Breast epithelium (tissue), 4 donors: ENCODE measurements at regions not wholly inside any gene's neighbourhood (a gene's known extent, or its start where the extent isn't known, plus 50 kb on each side); places are given as distances from the start of the nearest gene placed in this dataset.
"Not testable (repeated sequence)": the region's sequence is repeated elsewhere in the genome, so short reads cannot be mapped to it uniquely, and the experiment has no call there.

ENCODE experiments used
- DNase-seq, 2 donors: peaks; one replicate each; pipeline ENCODE4 v3.0.0-alpha.2; 2019; ENCODE audit warnings: low spot score in 2 of 2
- H3K27ac ChIP-seq, 2 donors: fragments of 200-600 bp; sonication (generic) in 1 of 2; one replicate each; pipeline ENCODE4 v1.5.1; 2016 to 2019; ENCODE audit warnings: mild to moderate bottlenecking in 1 of 2
- H3K27me3 ChIP-seq, 2 donors: fragments of 200-600 bp; sonication (generic) in 1 of 2; one replicate each; pipeline versions ENCODE4 v1.5.1 to v1.6.0; 2017 to 2019; ENCODE audit warnings: control low read depth in 1 of 2, mild to moderate bottlenecking in 1 of 2
- H3K36me3 ChIP-seq: fragments of 200-600 bp; one replicate; pipeline ENCODE4 v1.5.1; 2019
- H3K4me1 ChIP-seq, 2 donors: fragments of 200-600 bp; sonication (generic); one replicate each; pipeline ENCODE4 v1.5.1; 2016 to 2019; ENCODE audit warnings: control low read depth in 1 of 2
- H3K4me3 ChIP-seq, 3 donors: fragments of 200-600 bp; sonication (generic); 1 replicate in 2 of 3; 2 replicates in 1 of 3; pipeline ENCODE4 v1.5.1; 2016 to 2019; ENCODE audit warnings: mild to moderate bottlenecking in 3 of 3, moderate library complexity in 2 of 3
- H3K9me3 ChIP-seq, 2 donors: fragments of 200-600 bp; sonication (generic) in 1 of 2; one replicate each; pipeline ENCODE4 v1.5.1; 2016 to 2019; ENCODE audit warnings: control low read depth in 1 of 2
- POLR2A ChIP-seq: fragments of 450-650 bp; IDR thresholded peaks from one replicate; pipeline ENCODE4 v1.6.1; 2016; ENCODE audit warnings: antibody characterized with exemption, mild to moderate bottlenecking, moderate library complexity
- POLR2AphosphoS5 ChIP-seq, 3 donors: sonication (generic); formaldehyde crosslinking; IDR thresholded peaks; one replicate each; pipeline ENCODE4 v1.6.1; 2017; ENCODE audit warnings: antibody characterized with exemption in 3 of 3
- intact Hi-C: fragments of 100-400 bp; cut with DNase I; formaldehyde crosslinking; loops from one replicate; pipeline ENCODE4 v1.15.1; 2023; ENCODE audit warnings: low total_unique reads
- TF ChIP-seq, protein P1 (sequence below), 3 donors: fragments of 450-650 bp; IDR thresholded peaks; one replicate each; pipeline ENCODE4 v1.5.1; 2016 to 2017; ENCODE audit warnings: antibody characterized with exemption in 3 of 3, mild to moderate bottlenecking in 3 of 3, moderate library complexity in 3 of 3

- H3K27ac ChIP-seq, result no peak overlapping the region
- peaks cover 0 to 62% of the 10 kb centered on the region in 2 donors for H3K27me3 ChIP-seq
- H3K36me3 ChIP-seq, result no peaks in the 10 kb centered on the region
- H3K9me3 ChIP-seq, result peaks cover 16 to 18% of the 10 kb centered on the region in 2 donors
- no peak overlapping the region for H3K4me3 ChIP-seq
- no peak for TF ChIP-seq POLR2AphosphoS5 (IDR thresholded peaks at IDR 0.05)
- TF ChIP-seq, protein P1, sequence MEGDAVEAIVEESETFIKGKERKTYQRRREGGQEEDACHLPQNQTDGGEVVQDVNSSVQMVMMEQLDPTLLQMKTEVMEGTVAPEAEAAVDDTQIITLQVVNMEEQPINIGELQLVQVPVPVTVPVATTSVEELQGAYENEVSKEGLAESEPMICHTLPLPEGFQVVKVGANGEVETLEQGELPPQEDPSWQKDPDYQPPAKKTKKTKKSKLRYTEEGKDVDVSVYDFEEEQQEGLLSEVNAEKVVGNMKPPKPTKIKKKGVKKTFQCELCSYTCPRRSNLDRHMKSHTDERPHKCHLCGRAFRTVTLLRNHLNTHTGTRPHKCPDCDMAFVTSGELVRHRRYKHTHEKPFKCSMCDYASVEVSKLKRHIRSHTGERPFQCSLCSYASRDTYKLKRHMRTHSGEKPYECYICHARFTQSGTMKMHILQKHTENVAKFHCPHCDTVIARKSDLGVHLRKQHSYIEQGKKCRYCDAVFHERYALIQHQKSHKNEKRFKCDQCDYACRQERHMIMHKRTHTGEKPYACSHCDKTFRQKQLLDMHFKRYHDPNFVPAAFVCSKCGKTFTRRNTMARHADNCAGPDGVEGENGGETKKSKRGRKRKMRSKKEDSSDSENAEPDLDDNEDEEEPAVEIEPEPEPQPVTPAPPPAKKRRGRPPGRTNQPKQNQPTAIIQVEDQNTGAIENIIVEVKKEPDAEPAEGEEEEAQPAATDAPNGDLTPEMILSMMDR (IDR thresholded peaks at IDR 0.05), result no peak
- no peak for TF ChIP-seq POLR2A
- no peaks in the 10 kb centered on the region for H3K4me1 ChIP-seq
- intact Hi-C loops, result no loop called here
- no peak for DNase-seq
Measured at GRCh38 chr22:49703505-49703904, 124.2 kb downstream of the BRD1 start.

GRCh38 chr22:49702068-49702397 lies 125.6 kb downstream of the BRD1 start:
- Histone ChIP-seq H3K36me3 (no peaks in the 10 kb centered on the region), H3K4me1 (no peaks in the 10 kb centered on the region), H3K9me3 (peaks cover 16 to 25% of the 10 kb centered on the region in 2 donors), H3K4me3 (no peak overlapping the region), H3K27ac (no peak overlapping the region), H3K27me3 (peaks cover 0 to 60% of the 10 kb centered on the region in 2 donors)
- intact Hi-C loops, result no loop called here
- no peak for TF ChIP-seq POLR2A
- TF ChIP-seq, protein P1 (IDR thresholded peaks at IDR 0.05), result no peak
- no peak for TF ChIP-seq POLR2AphosphoS5 (IDR thresholded peaks at IDR 0.05)
- DNase-seq, result no peak

DNA sequence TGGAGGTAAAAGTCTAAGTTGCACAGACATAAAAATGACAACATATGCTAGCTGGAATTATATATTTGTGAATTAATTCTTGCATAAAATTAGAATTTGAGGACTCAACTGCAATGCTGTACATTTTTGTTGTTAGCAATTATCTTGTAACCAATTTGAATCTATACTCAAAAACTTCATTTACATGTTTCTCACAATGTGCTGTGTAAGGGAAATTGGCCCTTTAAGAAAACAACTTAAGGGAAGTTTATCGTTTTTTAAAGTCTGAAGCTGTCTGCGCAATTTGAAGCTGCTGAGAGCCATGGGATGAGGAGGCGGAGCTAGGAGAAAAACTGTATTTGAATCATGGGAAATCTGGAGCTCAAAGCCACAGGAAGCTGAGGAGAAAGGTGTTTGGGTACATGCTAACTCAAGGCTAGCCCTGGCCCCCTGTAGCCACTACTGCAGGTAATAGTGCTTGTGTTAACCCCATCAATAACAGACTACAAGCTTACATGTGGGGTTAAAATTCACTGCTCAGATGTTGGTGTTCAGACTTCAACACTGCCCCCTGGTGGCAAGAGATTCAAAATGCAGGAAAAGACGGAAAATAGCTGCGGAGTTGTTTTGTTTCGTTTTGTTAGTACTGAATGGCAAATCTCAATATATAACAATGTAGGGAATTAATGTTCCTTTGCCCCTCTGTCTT lies 126.1 kb downstream of the BRD1 start:
- no peak for TF ChIP-seq POLR2AphosphoS5 (IDR thresholded peaks at IDR 0.05)
- H3K4me1 ChIP-seq, result no peaks in the 10 kb centered on the region
- DNase-seq, result no peak
- peaks cover 16 to 30% of the 10 kb centered on the region in 2 donors for H3K9me3 ChIP-seq
- no peak overlapping the region for H3K4me3 ChIP-seq
- intact Hi-C loops, result no loop called here
- peaks cover 0 to 60% of the 10 kb centered on the region in 2 donors for H3K27me3 ChIP-seq
- no peak overlapping the region for H3K27ac ChIP-seq
- no peaks in the 10 kb centered on the region for H3K36me3 ChIP-seq

DNA sequence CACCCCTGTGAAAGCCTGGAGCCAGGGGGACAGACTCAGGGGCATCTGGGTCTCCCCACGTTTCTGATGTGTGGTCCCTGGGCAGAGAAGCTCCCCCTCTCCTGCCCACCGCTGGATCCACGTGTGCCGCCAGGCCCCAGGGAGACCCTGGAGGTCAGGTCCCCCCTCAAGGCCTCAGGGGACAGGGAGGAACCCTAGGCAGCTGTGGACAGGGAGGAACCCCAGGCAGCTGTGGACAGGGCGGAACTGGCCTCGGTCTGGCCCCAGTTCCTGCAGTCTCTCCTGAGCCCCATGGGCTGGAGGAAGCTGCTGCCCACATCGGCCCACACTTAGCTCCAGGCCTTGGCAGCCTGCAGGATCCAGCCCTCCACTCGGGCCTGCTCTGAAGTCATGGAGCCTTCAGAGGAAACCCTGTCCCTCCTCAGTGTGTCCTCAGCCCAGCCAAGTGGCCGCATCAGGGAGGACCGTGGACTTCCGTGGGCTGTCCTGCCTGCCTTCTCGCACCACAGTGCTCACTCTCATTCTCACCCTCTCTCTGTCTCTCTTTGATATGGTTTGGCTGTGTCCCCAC lies 127.7 kb downstream of the BRD1 start:
- Histone ChIP-seq H3K27me3 (peaks cover 0 to 47% of the 10 kb centered on the region in 2 donors), H3K4me1 (no peaks in the 10 kb centered on the region), H3K27ac (no peak overlapping the region), H3K36me3 (no peaks in the 10 kb centered on the region), H3K4me3 (no peak overlapping the region), H3K9me3 (peaks cover 16 to 30% of the 10 kb centered on the region in 2 donors)
- intact Hi-C loops, result no loop called here
- no peak for DNase-seq
- TF ChIP-seq, protein P1 (IDR thresholded peaks at IDR 0.05), result no peak
- TF ChIP-seq POLR2A (no peak), POLR2AphosphoS5 (IDR thresholded peaks at IDR 0.05) (no peak)

DNA sequence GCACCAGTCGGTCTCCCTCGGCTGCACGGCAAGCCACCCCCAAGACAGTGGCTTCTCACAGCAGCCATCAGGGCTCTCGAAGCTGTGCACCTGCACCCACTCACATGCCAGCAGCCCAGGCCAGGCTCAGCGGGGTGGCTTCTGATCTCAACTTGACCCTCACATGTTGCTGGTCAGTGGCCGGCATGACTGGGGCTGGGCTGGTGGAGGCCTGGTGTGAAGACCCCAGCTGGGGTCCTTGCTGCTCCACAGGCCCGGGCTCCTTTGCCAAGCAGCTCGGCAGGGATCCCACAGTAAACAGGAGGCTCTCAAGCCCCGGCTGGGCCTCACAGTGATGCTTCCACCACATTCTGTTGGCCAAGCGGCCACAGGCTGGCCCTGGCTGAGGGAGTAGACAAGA lies 128.2 kb downstream of the BRD1 start:
- H3K4me3 ChIP-seq, result no peak overlapping the region
- no peaks in the 10 kb centered on the region for H3K36me3 ChIP-seq
- TF ChIP-seq POLR2A, result no peak
- no peak for TF ChIP-seq POLR2AphosphoS5 (IDR thresholded peaks at IDR 0.05)
- TF ChIP-seq, protein P1 (IDR thresholded peaks at IDR 0.05), result no peak
- intact Hi-C loops, result no loop called here
- DNase-seq, result peak in 1 of 2 donors; percentile 51
- H3K27ac ChIP-seq, result no peak overlapping the region
- peaks cover 16 to 30% of the 10 kb centered on the region in 2 donors for H3K9me3 ChIP-seq
- peaks cover 0 to 41% of the 10 kb centered on the region in 2 donors for H3K27me3 ChIP-seq
- H3K4me1 ChIP-seq, result no peaks in the 10 kb centered on the region

DNA sequence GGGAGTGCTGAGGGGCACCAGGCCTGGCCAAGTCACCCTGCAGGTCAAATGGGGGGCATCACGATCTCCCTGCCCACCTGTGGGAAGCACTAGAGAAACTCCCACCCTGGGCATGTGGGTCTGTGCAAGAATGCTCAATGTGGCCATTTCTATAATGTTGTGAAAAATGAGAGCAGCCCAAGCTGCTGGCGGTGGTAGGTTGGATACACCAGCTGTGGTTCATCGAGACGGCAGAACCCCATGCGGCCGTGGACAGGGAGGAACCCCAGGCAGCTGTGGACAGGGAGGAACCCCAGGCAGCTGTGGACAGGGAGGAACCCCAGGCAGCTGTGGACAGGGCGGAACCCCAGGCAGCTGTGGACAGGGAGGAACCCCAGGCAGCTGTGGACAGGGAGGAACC lies 129.1 kb downstream of the BRD1 start:
- peak in 1 of 2 donors; percentile 41 for DNase-seq
- Histone ChIP-seq H3K27me3 (peaks cover 0 to 40% of the 10 kb centered on the region in 2 donors), H3K9me3 (peaks cover 16 to 30% of the 10 kb centered on the region in 2 donors)

More for the DNA sequence above, 129.1 kb downstream of the BRD1 start:
- H3K4me3 ChIP-seq, H3K36me3 ChIP-seq, H3K27ac ChIP-seq, H3K4me1 ChIP-seq: not testable (repeated sequence)
- intact Hi-C loops, result loop anchor here (1.0 kb wide), 1 partner anchor 30 kb away; no protein-coding TSS in a partner anchor
